ENCODE measurements at regions not wholly inside any gene's neighbourhood (a gene's known extent, or its start where the extent isn't known, plus 50 kb on each side); places are given as distances from the start of the nearest gene placed in this dataset.

DNA sequence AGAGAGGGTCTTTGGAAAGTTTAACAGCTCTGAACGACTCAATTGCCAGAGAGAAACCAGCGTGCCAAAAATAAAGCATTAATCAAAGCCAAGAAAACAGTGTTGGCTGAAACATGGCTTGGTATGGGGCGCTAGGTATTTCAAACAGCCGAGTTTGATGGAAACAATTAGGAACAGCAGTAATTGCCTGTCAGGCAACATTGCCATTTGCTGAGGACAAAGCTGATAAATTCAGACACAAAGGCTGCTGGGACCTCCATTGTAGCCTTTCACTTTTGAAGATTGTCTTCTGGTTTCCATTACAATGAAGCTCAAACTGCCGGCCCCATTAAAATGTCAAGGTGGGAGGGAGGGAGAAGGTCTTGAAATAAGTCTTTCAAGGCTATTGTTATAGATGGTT is 125.4 kb upstream of the SPDL1 start:
- no peak for DNase-seq
- intact Hi-C loops (cut with DNase I): no loop called here

DNA sequence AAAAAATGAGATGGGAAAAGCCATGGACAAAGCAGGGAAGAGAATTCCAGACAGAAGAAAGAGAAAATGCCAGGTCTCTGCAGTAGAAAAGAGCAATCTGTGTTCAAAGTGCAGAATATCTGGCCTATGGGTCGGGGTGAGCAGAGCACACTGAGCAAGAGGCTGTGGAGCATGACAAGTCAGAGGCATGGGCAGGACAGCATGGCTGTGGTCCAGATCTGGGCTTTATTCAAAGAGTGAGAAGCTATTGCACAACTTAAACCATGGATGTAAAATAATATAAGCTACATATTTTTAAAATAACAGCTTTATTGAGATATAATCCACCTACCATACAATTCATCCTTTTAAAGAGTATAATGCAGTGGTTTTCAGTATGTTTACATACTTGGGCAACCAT is 133.1 kb upstream of the SPDL1 start:
- intact Hi-C loops (cut with DNase I): no loop called here

GRCh38 chr5:169448826-169449225 is 134.7 kb upstream of the SPDL1 start:
- intact Hi-C loops (cut with DNase I): no loop called here
- DNase-seq: no peak

More for the DNA sequence above, 133.1 kb upstream of the SPDL1 start:
- no peak for DNase-seq

DNA sequence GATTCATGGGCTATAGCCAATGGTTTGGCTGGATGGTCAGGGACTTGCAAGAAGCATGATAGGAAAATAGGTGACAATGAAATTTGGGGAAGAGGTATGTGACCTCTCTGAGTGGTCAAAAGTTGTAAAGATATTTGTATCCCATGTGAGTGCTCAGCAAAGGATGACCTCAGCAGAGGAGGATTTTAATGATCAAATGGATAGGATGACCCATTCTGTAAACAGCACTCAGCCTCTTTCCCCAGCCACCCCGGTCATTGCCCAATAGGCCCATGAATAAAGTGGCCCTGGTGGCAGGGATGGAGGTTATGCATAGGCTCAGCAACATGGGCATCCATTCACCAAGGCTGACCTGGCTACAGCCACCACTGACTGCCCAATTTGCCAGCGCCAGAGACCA is 138.4 kb upstream of the SPDL1 start:
- intact Hi-C loops (cut with DNase I): no loop called here
- DNase-seq: no peak

- intact Hi-C loops (cut with DNase I): no loop called here
- DNase-seq: no peak
Measured at GRCh38 chr5:169442913-169443784, 140.4 kb upstream of the SPDL1 start.

GRCh38 chr5:169442403-169442874 is 141.1 kb upstream of the SPDL1 start:
- DNase-seq: no peak

DNA sequence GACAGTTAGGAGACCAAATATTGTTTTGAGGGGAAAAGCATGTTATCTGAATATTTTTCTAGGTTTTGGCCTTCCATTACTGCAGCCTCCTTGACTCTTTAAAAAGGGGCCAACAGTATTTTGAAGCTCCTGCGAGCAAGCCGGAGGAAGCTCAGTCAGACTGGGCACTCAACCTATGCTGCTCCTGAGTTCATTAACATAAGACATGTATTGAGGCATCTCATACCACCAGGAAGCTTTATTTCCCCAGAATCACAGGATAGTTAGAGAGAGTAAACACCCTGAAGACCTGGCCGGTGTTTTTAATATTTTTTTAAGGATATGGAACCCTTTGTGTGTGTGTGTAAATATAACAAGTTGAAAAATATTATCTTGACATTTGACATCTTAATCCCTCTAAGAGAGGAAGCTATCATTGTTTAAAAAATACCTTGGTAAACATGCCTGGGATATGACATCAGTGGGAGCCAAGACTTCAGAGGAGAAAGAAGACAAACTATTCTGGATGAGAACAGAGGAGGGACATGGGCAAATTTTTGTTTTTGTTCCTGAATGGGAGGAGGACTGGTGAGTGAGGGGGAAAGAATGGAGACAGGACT is 139.3 kb upstream of the SLIT3 start:
- intact Hi-C loops (cut with DNase I): no loop called here
- DNase-seq: no peak

More at GRCh38 chr5:169442403-169442874, 141.1 kb upstream of the SPDL1 start:
- intact Hi-C loops (cut with DNase I): no loop called here

- no peak for DNase-seq
- intact Hi-C loops (cut with DNase I): no loop called here
Measured at GRCh38 chr5:169439362-169439761, 138.4 kb upstream of the SLIT3 start.

DNA sequence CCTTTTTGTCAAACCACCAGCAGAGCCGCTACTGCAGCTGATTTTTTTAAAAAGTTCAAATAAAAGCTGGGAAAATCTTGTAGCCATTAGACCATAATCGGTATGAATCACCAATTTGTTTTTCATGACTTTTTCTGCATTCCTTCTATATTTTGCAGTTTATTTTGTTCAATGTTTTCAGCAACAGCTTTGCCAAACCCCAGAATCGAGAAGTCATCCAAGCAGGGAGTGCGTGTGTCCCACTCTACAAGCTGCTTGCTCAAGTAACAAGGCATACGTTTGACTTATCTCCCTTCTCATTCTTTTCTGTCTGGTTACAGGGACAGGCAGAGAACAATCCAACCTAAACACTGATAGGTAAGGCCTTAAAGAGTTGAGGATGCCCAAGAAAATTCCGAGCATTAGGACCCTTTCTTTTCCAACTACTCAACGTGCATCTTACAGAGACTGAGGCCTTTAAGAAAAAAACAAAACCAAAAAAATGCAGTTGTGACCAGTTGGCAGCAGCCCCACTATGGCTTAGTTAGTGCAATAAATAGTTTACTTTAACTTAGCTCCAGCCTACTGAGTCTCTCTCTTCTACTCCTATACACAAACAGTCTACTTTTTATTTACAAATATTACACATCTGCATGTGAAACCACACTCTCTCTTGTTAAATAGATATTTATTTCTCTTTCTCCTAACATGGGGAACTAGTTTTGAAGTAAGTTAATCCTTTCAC is 134.7 kb upstream of the SLIT3 start:
- no peak for DNase-seq
- intact Hi-C loops (cut with DNase I): no loop called here

DNA sequence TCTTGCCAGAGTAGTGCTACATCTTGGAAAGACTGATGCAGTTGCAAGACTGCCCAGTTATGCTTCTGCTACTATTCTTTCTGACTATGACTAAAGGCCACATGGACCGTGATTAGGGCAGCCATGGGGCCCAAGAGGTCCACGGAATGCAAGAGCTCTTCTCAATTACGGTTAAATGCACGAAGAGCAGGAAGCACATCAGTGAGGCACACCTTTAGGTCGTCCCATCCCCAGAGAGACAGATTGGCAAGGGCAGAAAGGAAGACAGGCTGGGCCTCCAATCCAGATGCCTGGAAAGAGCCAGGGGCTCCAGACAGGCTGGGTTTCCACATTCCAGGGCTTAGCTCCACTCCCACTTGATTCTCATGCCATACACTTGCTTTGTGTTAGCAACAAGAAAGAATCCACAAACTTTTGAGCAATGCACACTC is 132.3 kb upstream of the SLIT3 start:
- no peak for DNase-seq
- intact Hi-C loops (cut with DNase I): no loop called here

DNA sequence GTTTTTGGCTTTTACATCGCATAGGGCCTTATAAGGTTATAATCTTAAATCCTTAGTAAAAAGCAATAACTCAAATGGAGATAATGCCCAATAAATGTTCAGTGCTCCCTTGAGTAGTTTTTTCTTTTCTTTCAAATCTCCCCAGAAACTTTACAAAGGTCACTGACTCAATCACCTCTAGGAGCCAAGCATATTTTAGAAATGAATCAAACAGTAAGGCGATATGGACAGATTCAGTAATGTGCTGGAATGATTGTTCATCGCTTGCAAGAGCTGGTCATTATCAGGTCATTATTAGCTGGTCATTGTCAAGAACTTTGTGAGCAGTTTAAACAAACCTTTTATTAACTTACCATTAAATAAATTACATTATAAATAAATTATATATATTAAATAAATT is 130.4 kb upstream of the SLIT3 start:
- no peak for DNase-seq
- intact Hi-C loops (cut with DNase I): no loop called here

DNA sequence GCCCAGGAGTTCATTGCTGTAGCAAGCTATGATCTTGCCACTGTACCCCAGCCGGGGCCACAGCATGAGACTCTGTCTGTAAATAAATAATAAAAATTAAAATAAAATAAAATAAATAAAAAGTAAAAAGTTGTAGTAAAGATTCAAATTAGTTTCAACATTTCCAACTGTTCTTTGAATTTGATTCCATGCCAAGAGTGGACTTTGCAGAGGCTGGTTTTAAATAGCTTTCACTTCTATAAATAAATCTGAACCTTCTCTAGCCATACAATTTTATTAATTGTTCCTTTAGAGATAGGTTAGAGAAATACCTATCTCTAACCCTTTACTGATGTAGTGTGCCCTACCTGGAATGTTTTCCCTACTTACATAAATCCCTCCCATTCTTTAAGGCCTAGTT is 129.7 kb upstream of the SLIT3 start:
- intact Hi-C loops (cut with DNase I): no loop called here

DNA sequence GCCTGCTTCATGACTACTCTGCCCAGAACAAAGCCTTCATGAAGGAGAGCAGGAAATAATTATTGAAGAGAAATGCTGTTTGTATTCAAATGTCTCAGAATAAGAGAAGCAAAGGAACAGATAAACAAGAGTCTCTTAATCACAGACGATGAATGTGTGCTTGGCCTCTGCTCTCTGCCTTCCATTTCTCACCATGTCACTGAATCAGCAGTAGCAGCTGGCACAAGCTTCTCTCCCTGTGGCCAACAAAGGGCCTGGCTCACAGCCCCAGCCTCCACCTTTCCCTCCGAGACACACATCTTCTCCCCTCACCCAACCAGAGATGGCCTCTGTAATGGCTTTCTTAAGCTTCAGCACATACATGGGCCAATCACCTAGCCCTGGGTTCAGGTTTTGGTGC is 128.1 kb upstream of the SLIT3 start:
- intact Hi-C loops (cut with DNase I): no loop called here
- DNase-seq: no peak

More for the DNA sequence above, 129.7 kb upstream of the SLIT3 start:
- no peak for DNase-seq

DNA sequence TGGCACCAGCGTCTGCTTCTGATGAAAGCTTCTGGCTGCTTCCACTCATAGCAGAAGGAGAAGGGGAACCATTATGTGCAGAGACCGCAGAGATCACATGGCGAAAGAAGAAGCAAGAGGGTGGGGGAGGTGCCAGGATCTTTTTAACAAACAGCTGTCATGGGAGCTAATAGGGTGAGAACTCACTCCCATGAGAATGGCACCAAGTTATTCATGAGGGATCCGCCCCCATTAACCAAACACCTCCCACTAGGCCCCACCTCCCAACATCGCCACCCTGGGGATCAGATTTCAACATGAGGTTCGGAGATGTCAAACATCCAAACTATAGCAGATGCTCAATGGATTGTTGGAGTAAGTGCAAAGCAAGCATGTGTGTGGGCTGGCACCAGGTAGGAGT is 125.8 kb upstream of the SLIT3 start:
- no peak for DNase-seq
- intact Hi-C loops (cut with DNase I): no loop called here

GRCh38 chr5:169424670-169425378 is 123.9 kb upstream of the SLIT3 start:
- intact Hi-C loops (cut with DNase I): no loop called here
- DNase-seq: no peak

DNA sequence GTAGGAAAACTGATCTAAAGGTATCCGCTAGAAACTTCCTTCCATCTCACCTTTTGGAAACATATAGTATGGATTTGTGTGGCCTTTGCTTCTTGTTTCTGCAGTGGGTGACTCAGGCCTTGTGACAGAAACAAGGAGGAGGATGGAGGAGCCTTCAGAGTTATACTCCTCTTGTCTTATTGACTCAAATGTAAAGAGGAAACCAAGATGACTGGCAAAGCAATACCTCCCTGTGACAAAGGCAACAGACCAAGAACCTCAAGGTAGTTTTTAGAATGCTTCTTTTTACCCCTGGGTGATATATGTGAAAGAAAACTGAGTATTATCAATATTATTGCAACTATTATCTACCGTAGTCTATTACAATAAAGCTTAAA is 123.3 kb upstream of the SLIT3 start:
- DNase-seq: no peak
- intact Hi-C loops (cut with DNase I): no loop called here

GRCh38 chr5:169423580-169424278 is 122.8 kb upstream of the SLIT3 start:
- intact Hi-C loops (cut with DNase I): no loop called here
- no peak for DNase-seq

- DNase-seq: no peak
- intact Hi-C loops (cut with DNase I): no loop called here
Measured at GRCh38 chr5:169422087-169422486, 121.1 kb upstream of the SLIT3 start.

- intact Hi-C loops (cut with DNase I): no loop called here
- no peak for DNase-seq
Measured at GRCh38 chr5:169421677-169422076, 120.7 kb upstream of the SLIT3 start.

DNA sequence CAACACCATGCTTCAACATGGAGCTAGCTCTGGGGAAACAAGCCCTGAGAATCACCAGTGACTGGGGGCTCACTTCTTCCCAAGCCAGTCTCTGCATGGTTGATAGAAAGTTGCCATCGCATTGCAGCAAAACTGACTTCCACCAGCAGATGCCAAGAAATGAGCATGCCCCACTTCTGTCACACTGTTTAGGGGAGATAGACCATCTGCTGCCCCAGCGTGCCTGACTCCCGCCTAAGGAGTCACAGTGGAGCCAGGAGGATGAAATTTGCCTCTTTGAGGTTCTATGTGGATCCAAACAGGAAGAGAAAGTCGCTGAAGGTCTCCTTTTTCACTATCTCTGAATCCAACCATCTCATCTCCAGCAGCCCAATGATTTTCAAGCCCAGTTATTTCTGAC is 116.7 kb upstream of the SLIT3 start:
- DNase-seq: no peak
- intact Hi-C loops (cut with DNase I): no loop called here

All from posterior cingulate gyrus (tissue), 11 donors.